IMR-90 (cell line): ENCODE measurements at regions not wholly inside any gene's neighbourhood (a gene's known extent, or its start where the extent isn't known, plus 50 kb on each side); places are given as distances from the start of the nearest gene placed in this dataset.

Experiments used
- ATAC-seq: fragments of 200-7000 bp; cut with Tn5 transposase; 2 replicates; pipeline ENCODE4 v1.9.1; 2020; ENCODE audit warnings: low read depth, mild to moderate bottlenecking, moderate library complexity
- BruUV-seq: library from RNA; stranded (reverse); fragments of 400-500 nt; replicated peaks from 2 replicates; lab custom pipeline; 2021; lab: Mats Ljungman, UMichigan
- CTCF ChIA-PET: fragments of 300-600 bp; formaldehyde crosslinking; extraction: SDS; loops from one replicate; lab custom pipeline; 2021; ENCODE audit warnings: antibody characterized with exemption; lab: Yijun Ruan, JAX
- POLR2A ChIA-PET: fragments of 300-600 bp; sonication (Branson Sonifier 250); formaldehyde crosslinking; loops from one replicate; lab custom pipeline; 2022; ENCODE audit warnings: antibody characterized with exemption; ENCODE audit not compliant: unreplicated experiment; lab: Charles Lee
- DNase-seq: peaks from one replicate; pipeline ENCODE4 v3.0.0; 2013
- H2AFZ ChIP-seq: replicated peaks from 2 replicates; pipeline ENCODE3; 2013; ENCODE audit warnings: low read length, mild to moderate bottlenecking; ENCODE audit not compliant: poor library complexity
- H2AK5ac ChIP-seq: 2 replicates; pipeline ENCODE4 v1.6.1; 2013; ENCODE audit warnings: low read depth, low read length, inconsistent platforms
- H2AK9ac ChIP-seq: replicated peaks from 2 replicates; pipeline ENCODE3; 2013; ENCODE audit warnings: mild to moderate bottlenecking, low read depth, low read length, moderate library complexity; ENCODE audit not compliant: poor library complexity
- H2BK120ac ChIP-seq: 2 replicates; pipeline ENCODE4 v1.6.1; 2013; ENCODE audit warnings: low read depth, low read length, inconsistent platforms
- H2BK15ac ChIP-seq: 3 replicates; pipeline ENCODE4 v1.6.1; 2013; ENCODE audit warnings: low read depth, low read length, inconsistent platforms
- H2BK20ac ChIP-seq: 2 replicates; pipeline ENCODE4 v1.6.1; 2013; ENCODE audit warnings: low read depth, mild to moderate bottlenecking, inconsistent platforms, low read length, moderate library complexity
- H2BK5ac ChIP-seq: 2 replicates; pipeline ENCODE4 v1.6.1; 2013; ENCODE audit warnings: mild to moderate bottlenecking, low read depth, low read length, inconsistent platforms; ENCODE audit not compliant: poor library complexity, severe bottlenecking
- H3K14ac ChIP-seq: replicated peaks from 2 replicates; pipeline ENCODE4 v1.6.1; 2013; ENCODE audit warnings: low read depth, low read length, inconsistent platforms
- H3K18ac ChIP-seq: 2 replicates; pipeline ENCODE4 v1.6.1; 2013; ENCODE audit warnings: low read depth, low read length, control low read depth
- H3K23ac ChIP-seq: 2 replicates; pipeline ENCODE4 v1.6.1; 2013; ENCODE audit warnings: low read depth, low read length, inconsistent platforms
- H3K27ac ChIP-seq: 2 replicates; pipeline ENCODE4 v1.5.1; 2013; ENCODE audit warnings: mild to moderate bottlenecking, control low read depth, low read length; ENCODE audit not compliant: insufficient read depth
- H3K27me3 ChIP-seq: 2 replicates; pipeline ENCODE4 v1.6.1; 2013; ENCODE audit warnings: low read length; ENCODE audit not compliant: control insufficient read depth, insufficient read depth
- H3K36me3 ChIP-seq: 2 replicates; pipeline ENCODE4 v1.6.1; 2013; ENCODE audit warnings: low read length, mixed read lengths; ENCODE audit not compliant: control insufficient read depth, insufficient read depth
- H3K4ac ChIP-seq: 2 replicates; pipeline ENCODE4 v1.6.1; 2013; ENCODE audit warnings: low read depth, low read length, inconsistent platforms
- H3K4me1 ChIP-seq: 2 replicates; pipeline ENCODE4 v1.6.1; 2013; ENCODE audit warnings: low read length, mixed read lengths; ENCODE audit not compliant: control insufficient read depth, insufficient read depth
- H3K4me2 ChIP-seq: 2 replicates; pipeline ENCODE4 v1.6.1; 2013; ENCODE audit warnings: low read depth, mild to moderate bottlenecking, control low read depth, low read length, moderate library complexity
- H3K4me3 ChIP-seq: 2 replicates; pipeline ENCODE4 v1.5.1; 2013; ENCODE audit warnings: low read depth, mild to moderate bottlenecking, control low read depth, low read length, moderate library complexity; ENCODE audit not compliant: insufficient read depth
- H3K56ac ChIP-seq: 2 replicates; pipeline ENCODE4 v1.6.1; 2013; ENCODE audit warnings: low read length, inconsistent platforms; ENCODE audit not compliant: insufficient read depth; ENCODE audit errors: extremely low read depth
- H3K79me1 ChIP-seq, 2 experiments: 2 replicates each; pipeline ENCODE4 v1.6.1; 2013; ENCODE audit warnings: low read length in 2 of 2, inconsistent platforms in 1 of 2, low read depth in 1 of 2
- H3K9ac ChIP-seq: 2 replicates; pipeline ENCODE4 v1.6.1; 2013; ENCODE audit warnings: low read depth, low read length, control low read depth
- H3K9me1 ChIP-seq: 2 replicates; pipeline ENCODE4 v1.6.1; 2013; ENCODE audit warnings: low read length, inconsistent platforms; ENCODE audit not compliant: insufficient read depth
- H3K9me3 ChIP-seq: 2 replicates; pipeline ENCODE4 v1.6.1; 2013; ENCODE audit warnings: low read length; ENCODE audit not compliant: control insufficient read depth, insufficient read depth
- H4K20me1 ChIP-seq: 2 replicates; pipeline ENCODE4 v1.6.1; 2013; ENCODE audit warnings: low read length, inconsistent platforms; ENCODE audit not compliant: insufficient read depth
- H4K5ac ChIP-seq: 2 replicates; pipeline ENCODE4 v1.6.1; 2013; ENCODE audit warnings: mild to moderate bottlenecking, low read depth, low read length, control low read depth
- H4K8ac ChIP-seq, 2 experiments: 2 replicates each; pipeline ENCODE4 v1.6.1; 2013; ENCODE audit warnings: low read depth in 2 of 2, low read length in 2 of 2, control low read depth in 1 of 2, inconsistent platforms in 1 of 2
- H4K91ac ChIP-seq: 2 replicates; pipeline ENCODE4 v1.6.1; 2013; ENCODE audit warnings: low read depth, low read length, inconsistent platforms; ENCODE audit not compliant: insufficient read depth
- BHLHE40 ChIP-seq: fragments of 150-350 bp; IDR thresholded peaks from 2 replicates; pipeline ENCODE4 v1.6.1; 2016; ENCODE audit warnings: mild to moderate bottlenecking, low read depth, low read length
- CHD1 ChIP-seq: IDR thresholded peaks from 2 replicates; pipeline ENCODE4 v1.6.1; 2012; ENCODE audit warnings: low read depth, low read length, improper control_type of control experiment
- CTCF ChIP-seq: conservative IDR thresholded peaks from 2 replicates; pipeline ENCODE4 v1.5.1; 2012; ENCODE audit warnings: mild to moderate bottlenecking, low read depth, low read length, improper control_type of control experiment
- FOS ChIP-seq: fragments of 150-350 bp; IDR thresholded peaks from 2 replicates; pipeline ENCODE4 v1.6.1; 2016; ENCODE audit warnings: low read depth, low read length
- MAFK ChIP-seq: IDR thresholded peaks from 2 replicates; pipeline ENCODE4 v1.6.1; 2012; ENCODE audit warnings: low read depth, low read length, improper control_type of control experiment
- MAZ ChIP-seq: IDR thresholded peaks from 2 replicates; pipeline ENCODE4 v1.6.1; 2012; ENCODE audit warnings: low read depth, mild to moderate bottlenecking, low read length, improper control_type of control experiment, moderate library complexity, borderline replicate concordance
- MXI1 ChIP-seq: IDR thresholded peaks from 2 replicates; pipeline ENCODE4 v1.6.1; 2012; ENCODE audit warnings: low read depth, mild to moderate bottlenecking, low read length, moderate library complexity, borderline replicate concordance
- POLR2A ChIP-seq: IDR thresholded peaks from 2 replicates; pipeline ENCODE4 v1.6.1; 2012; ENCODE audit warnings: mild to moderate bottlenecking, low read depth, low read length
- RAD21 ChIP-seq: IDR thresholded peaks from 2 replicates; pipeline ENCODE4 v1.6.1; 2012; ENCODE audit warnings: low read length, improper control_type of control experiment
- RCOR1 ChIP-seq: IDR thresholded peaks from 2 replicates; pipeline ENCODE4 v1.6.1; 2012; ENCODE audit warnings: mild to moderate bottlenecking, low read length, improper control_type of control experiment; ENCODE audit not compliant: insufficient replicate concordance
- RFX5 ChIP-seq: IDR thresholded peaks from 2 replicates; pipeline ENCODE4 v1.8.0; 2012; ENCODE audit warnings: low read depth, mild to moderate bottlenecking, low read length, moderate library complexity
- WGBS, 2 experiments: methylation state at CpG; one replicate each; pipeline versions ENCODE4 v1.1.5 to v1.1.7; 2013; ENCODE audit warnings: missing lambda C conversion rate in 2 of 2; ENCODE audit not compliant: insufficient read length in 1 of 2; ENCODE audit errors: extremely low coverage in 2 of 2; 5-methylcytosine and 5-hydroxymethylcytosine counted together
- dilution Hi-C: fragments of 300-500 bp; cut with HindIII; formaldehyde crosslinking; loops from one replicate; pipeline ENCODE4 v1.14.3; 2018; ENCODE audit warnings: low sequenced_read_pairs; ENCODE audit not compliant: unreplicated experiment
- in situ Hi-C: fragments of 300-500 bp; cut with MboI; formaldehyde crosslinking; loops from 3 replicates; pipeline ENCODE4 v1.14.3; 2019; ENCODE audit warnings: low sequenced_read_pairs, inconsistent platforms, mixed read lengths
- intact Hi-C: fragments of 100-400 bp; cut with micrococcal nuclease; formaldehyde crosslinking; loops from 2 replicates; pipeline ENCODE4 v1.10.0; 2022
- TF ChIP-seq, protein P1 (sequence below): fragments of 150-350 bp; IDR thresholded peaks from 2 replicates; pipeline ENCODE4 v1.6.1; 2016; ENCODE audit warnings: low read depth, mild to moderate bottlenecking, low read length, moderate library complexity, borderline replicate concordance

DNA sequence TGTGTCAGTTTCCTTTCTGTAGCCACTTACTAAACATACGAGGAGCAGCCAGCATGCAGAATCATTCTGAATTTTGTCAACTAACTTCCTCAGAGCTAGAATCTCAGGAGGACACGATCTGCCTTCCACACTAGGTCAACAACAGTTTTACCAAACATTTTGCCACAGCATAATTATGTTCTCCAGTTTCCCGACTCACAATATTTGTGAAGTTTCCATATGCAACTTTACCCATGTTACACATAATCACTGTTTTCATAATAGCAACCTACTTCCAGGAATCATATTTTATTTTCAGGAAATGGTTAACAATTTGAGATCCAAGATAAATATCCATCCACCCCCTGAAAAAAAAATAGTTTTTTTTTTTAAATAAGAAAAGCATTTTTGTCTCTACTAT, 595.0 kb downstream of the PYDC2 start:
- no peaks in the 10 kb centered on the region for H3K79me1 ChIP-seq
- H3K18ac ChIP-seq = no peak overlapping the region
- H2BK120ac ChIP-seq = no peak overlapping the region
- no peak for ATAC-seq
- H4K91ac ChIP-seq = no peak overlapping the region
- H4K5ac ChIP-seq = no peak overlapping the region
- no peak overlapping the region for H3K9ac ChIP-seq
- no peak overlapping the region for H3K4me3 ChIP-seq
- H3K9me3 ChIP-seq = peaks cover 2% of the 10 kb centered on the region; the same call in 1 of the 2 replicates
- no peak overlapping the region for H3K27ac ChIP-seq
- no peak overlapping the region for H3K23ac ChIP-seq
- intact Hi-C loops (no loop called here), dilution Hi-C loops (no loop called here), in situ Hi-C loops (no loop called here)
- H2BK5ac ChIP-seq = no peak overlapping the region
- CTCF ChIA-PET = no interaction called here
- H3K4me2 ChIP-seq = no peak overlapping the region
- H2AK5ac ChIP-seq = no peak overlapping the region
- H3K4me1 ChIP-seq = no peaks in the 10 kb centered on the region
- H3K36me3 ChIP-seq = no peaks in the 10 kb centered on the region
- H4K8ac ChIP-seq = no peak overlapping the region
- no peak overlapping the region for H3K4ac ChIP-seq
- DNase-seq = no peak
- no peak overlapping the region for H3K14ac ChIP-seq
- H2BK15ac ChIP-seq = no peak overlapping the region
- no CpG with 5 or more reads among the region's 3 CpGs for WGBS, 2 experiments
- no peaks in the 10 kb centered on the region for H4K20me1 ChIP-seq
- POLR2A ChIA-PET = no interaction called here
- H3K27me3 ChIP-seq = no peaks in the 10 kb centered on the region
- H3K56ac ChIP-seq = no peak overlapping the region
- no peak for TF ChIP-seq MAFK
- TF ChIP-seq BHLHE40 = no peak
- TF ChIP-seq CTCF = no peak
- TF ChIP-seq, protein P1, sequence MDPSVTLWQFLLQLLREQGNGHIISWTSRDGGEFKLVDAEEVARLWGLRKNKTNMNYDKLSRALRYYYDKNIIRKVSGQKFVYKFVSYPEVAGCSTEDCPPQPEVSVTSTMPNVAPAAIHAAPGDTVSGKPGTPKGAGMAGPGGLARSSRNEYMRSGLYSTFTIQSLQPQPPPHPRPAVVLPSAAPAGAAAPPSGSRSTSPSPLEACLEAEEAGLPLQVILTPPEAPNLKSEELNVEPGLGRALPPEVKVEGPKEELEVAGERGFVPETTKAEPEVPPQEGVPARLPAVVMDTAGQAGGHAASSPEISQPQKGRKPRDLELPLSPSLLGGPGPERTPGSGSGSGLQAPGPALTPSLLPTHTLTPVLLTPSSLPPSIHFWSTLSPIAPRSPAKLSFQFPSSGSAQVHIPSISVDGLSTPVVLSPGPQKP = no peak
- no peak for TF ChIP-seq CHD1
- TF ChIP-seq MXI1 = no peak
- TF ChIP-seq POLR2A = no peak
- TF ChIP-seq RAD21 = no peak
- TF ChIP-seq MAZ = no peak
- no peak for TF ChIP-seq RCOR1
- TF ChIP-seq FOS = no peak
- no peak for TF ChIP-seq RFX5
- no peak overlapping the region for H2AK9ac ChIP-seq
- H2BK20ac ChIP-seq = no peak overlapping the region
- no peaks in the 10 kb centered on the region for H3K9me1 ChIP-seq
- BruUV-seq = no TSS peak
- no peak overlapping the region for H2AFZ ChIP-seq
